ENCODE measurements at regions not wholly inside any gene's neighbourhood (a gene's known extent, or its start where the extent isn't known, plus 50 kb on each side); places are given as distances from the start of the nearest gene placed in this dataset.

- FAIRE-seq (no peak), DNase-seq (ENCODE audit: low read depth in 1 of 2, low spot score in 1 of 2) (no peak), ATAC-seq (no peak)
- H3K27ac ChIP-seq: no peak overlapping the region
- no peaks in the 10 kb centered on the region for H3K9me3 ChIP-seq
- no peak overlapping the region for H3K4me3 ChIP-seq
- no peak overlapping the region for H3K4me2 ChIP-seq
- ChIA-PET POLR2A (no interaction called here), CTCF (no interaction called here)
- H3K4me1 ChIP-seq: no peaks in the 10 kb centered on the region
- TF ChIP-seq MAFK (IDR thresholded peaks at IDR 0.05; ENCODE audit: partially characterized antibody): no peak
- no peak for TF ChIP-seq HDAC2 (IDR thresholded peaks at IDR 0.05)
- no peak for TF ChIP-seq FOSL2 (IDR thresholded peaks at IDR 0.05)
- no peak for TF ChIP-seq FOSL2 (CRISPR knock-in tag; IDR thresholded peaks at IDR 0.05)
- TF ChIP-seq BCL3 (IDR thresholded peaks at IDR 0.05): no peak
- no peak for TF ChIP-seq ZC3H11A (IDR thresholded peaks at IDR 0.05)
- WGBS (ENCODE audit: missing lambda C conversion rate): 0% methylated on average over 2 of the region's 2 CpGs
Observed at GRCh38 chr2:126784621-126785020, 114.1 kb upstream of the TEX51 start.

- no peak overlapping the region for H3K4me3 ChIP-seq
- FAIRE-seq (no peak), ATAC-seq (no peak), DNase-seq (ENCODE audit: low read depth in 1 of 2, low spot score in 1 of 2) (no peak)
- H3K4me1 ChIP-seq: no peaks in the 10 kb centered on the region
- H3K4me2 ChIP-seq: no peak overlapping the region
- no peaks in the 10 kb centered on the region for H3K9me3 ChIP-seq
- POLR2A ChIA-PET: no interaction called here
- CTCF ChIA-PET: no interaction called here
- no peak for TF ChIP-seq BCL3 (IDR thresholded peaks at IDR 0.05)
- TF ChIP-seq CEBPB (IDR thresholded peaks at IDR 0.05): no peak
- no peak for TF ChIP-seq RCOR1 (IDR thresholded peaks at IDR 0.05; ENCODE audit: low read depth, low read length)
- no peak for TF ChIP-seq ESRRA (IDR thresholded peaks at IDR 0.05; ENCODE audit: borderline replicate concordance, low read length)
- no peak for TF ChIP-seq KDM1A (IDR thresholded peaks at IDR 0.05; ENCODE audit: low read depth)
- no peak for TF ChIP-seq JUNB (IDR thresholded peaks at IDR 0.05)
- no peak for TF ChIP-seq PHF8 (IDR thresholded peaks at IDR 0.05; ENCODE audit: borderline replicate concordance, low read depth)
- 0% methylated on average over 3 of the region's 3 CpGs for WGBS (ENCODE audit: missing lambda C conversion rate)
- no peak overlapping the region for H3K27ac ChIP-seq
Observed at GRCh38 chr2:126785236-126785635, 113.5 kb upstream of the TEX51 start.

- FAIRE-seq: no peak
Observed at GRCh38 chr2:126785862-126786261, 112.8 kb upstream of the TEX51 start.

More at GRCh38 chr2:126785862-126786261, 112.8 kb upstream of the TEX51 start:
- no peaks in the 10 kb centered on the region for H3K4me1 ChIP-seq
- no peak overlapping the region for H3K27ac ChIP-seq
- H3K4me3 ChIP-seq: no peak overlapping the region
- CTCF ChIA-PET: no interaction called here
- POLR2A ChIA-PET: no interaction called here
- ATAC-seq: no peak
- no peak for TF ChIP-seq EHF (CRISPR knock-in tag; IDR thresholded peaks at IDR 0.05)
- TF ChIP-seq REST (IDR thresholded peaks at IDR 0.05): no peak
- no peak overlapping the region for H3K4me2 ChIP-seq
- H3K9me3 ChIP-seq: no peaks in the 10 kb centered on the region
- 57% methylated on average over 2 of the region's 2 CpGs for WGBS (ENCODE audit: missing lambda C conversion rate)
- DNase-seq (ENCODE audit: low read depth in 1 of 2, low spot score in 1 of 2): no peak
